HEK293 (cell line): ENCODE measurements at regions not wholly inside any gene's neighbourhood (a gene's known extent, or its start where the extent isn't known, plus 50 kb on each side); places are given as distances from the start of the nearest gene placed in this dataset.

Source experiments
- CTCF ChIA-PET: fragments of 350-600 bp; formaldehyde crosslinking; extraction: SDS; loops from one replicate; lab custom pipeline; 2021; ENCODE audit warnings: antibody characterized with exemption; lab: Yijun Ruan, JAX
- POLR2A ChIA-PET: fragments of 300-600 bp; formaldehyde crosslinking; extraction: SDS; loops from one replicate; lab custom pipeline; 2020; ENCODE audit warnings: antibody characterized with exemption, inconsistent platforms; lab: Yijun Ruan, JAX
- H3K27ac ChIP-seq: fragments of 200-500 bp; sonication (Bioruptor generic); 2 replicates; pipeline ENCODE4 v1.5.1; 2014; ENCODE audit warnings: low read depth, low read length, control low read depth, inconsistent platforms; ENCODE audit errors: extremely low read depth
- H3K36me3 ChIP-seq, 2 experiments: fragments of 200-500 bp in 1 of 2; sonication (Bioruptor generic) in 1 of 2; 1 replicate in 1 of 2; 2 replicates in 1 of 2; pipeline ENCODE4 v1.5.1; 2014 to 2017; ENCODE audit warnings: inconsistent platforms in 2 of 2, low read length in 2 of 2; ENCODE audit not compliant: control insufficient read depth in 2 of 2, insufficient read depth in 1 of 2
- H3K4me1 ChIP-seq: fragments of 200-500 bp; sonication (Bioruptor generic); 2 replicates; pipeline ENCODE4 v1.5.1; 2014; ENCODE audit warnings: mild to moderate bottlenecking, low read length, inconsistent platforms; ENCODE audit not compliant: control insufficient read depth, insufficient read depth
- H3K4me3 ChIP-seq: 2 replicates; pipeline ENCODE4 v1.5.1; 2011; ENCODE audit warnings: low read depth, mild to moderate bottlenecking, control low read depth, low read length, moderate library complexity
- H3K9me3 ChIP-seq: fragments of 200-500 bp; sonication (Bioruptor generic); 2 replicates; pipeline ENCODE4 v1.5.1; 2014; ENCODE audit warnings: low read depth, low read length, inconsistent platforms; ENCODE audit not compliant: control insufficient read depth, insufficient read depth
- KLF1 ChIP-seq: fragments of 450-650 bp; formaldehyde crosslinking; IDR thresholded peaks from 2 replicates; pipeline ENCODE4 v1.5.1; 2016; ENCODE audit warnings: missing biosample characterization, missing genetic modification characterization
- PRDM10 ChIP-seq: fragments of 450-650 bp; formaldehyde crosslinking; IDR thresholded peaks from 2 replicates; pipeline ENCODE4 v1.5.1; 2016; ENCODE audit warnings: missing biosample characterization, missing genetic modification characterization
- SP7 ChIP-seq: fragments of 450-650 bp; formaldehyde crosslinking; IDR thresholded peaks from 2 replicates; pipeline ENCODE4 v1.5.1; 2016; ENCODE audit warnings: missing biosample characterization, missing genetic modification characterization
- TCF7L2 ChIP-seq: IDR thresholded peaks from 2 replicates; pipeline ENCODE4 v1.6.1; 2011; ENCODE audit warnings: low read depth, mild to moderate bottlenecking, inconsistent platforms, low read length, moderate library complexity, borderline replicate concordance
- ZNF48 ChIP-seq: fragments of 450-650 bp; formaldehyde crosslinking; IDR thresholded peaks from 2 replicates; pipeline ENCODE4 v1.5.1; 2016; ENCODE audit warnings: missing biosample characterization, missing genetic modification characterization
- ZNF530 ChIP-seq: fragments of 450-650 bp; formaldehyde crosslinking; IDR thresholded peaks from 2 replicates; pipeline ENCODE4 v1.5.1; 2016; ENCODE audit warnings: low read depth, missing biosample characterization, missing genetic modification characterization
- ZNF585B ChIP-seq: fragments of 450-650 bp; formaldehyde crosslinking; IDR thresholded peaks from 2 replicates; pipeline ENCODE4 v1.5.1; 2016; ENCODE audit warnings: missing biosample characterization, missing genetic modification characterization
- ZNF600 ChIP-seq: fragments of 450-650 bp; formaldehyde crosslinking; IDR thresholded peaks from 2 replicates; pipeline ENCODE4 v1.5.1; 2016; ENCODE audit warnings: missing biosample characterization, missing genetic modification characterization
- ZNF654 ChIP-seq: fragments of 450-650 bp; formaldehyde crosslinking; IDR thresholded peaks from 2 replicates; pipeline ENCODE4 v1.5.1; 2016; ENCODE audit warnings: low read depth, missing biosample characterization, missing genetic modification characterization
- TF ChIP-seq, protein P1 (sequence below): fragments of 450-650 bp; formaldehyde crosslinking; IDR thresholded peaks from 2 replicates; pipeline ENCODE4 v1.5.0; 2017; ENCODE audit warnings: missing biosample characterization, missing genetic modification characterization, borderline replicate concordance
- TF ChIP-seq, protein P2 (sequence below): fragments of 450-650 bp; formaldehyde crosslinking; IDR thresholded peaks from 2 replicates; pipeline ENCODE4 v1.5.1; 2016; ENCODE audit warnings: missing biosample characterization, missing genetic modification characterization

DNA sequence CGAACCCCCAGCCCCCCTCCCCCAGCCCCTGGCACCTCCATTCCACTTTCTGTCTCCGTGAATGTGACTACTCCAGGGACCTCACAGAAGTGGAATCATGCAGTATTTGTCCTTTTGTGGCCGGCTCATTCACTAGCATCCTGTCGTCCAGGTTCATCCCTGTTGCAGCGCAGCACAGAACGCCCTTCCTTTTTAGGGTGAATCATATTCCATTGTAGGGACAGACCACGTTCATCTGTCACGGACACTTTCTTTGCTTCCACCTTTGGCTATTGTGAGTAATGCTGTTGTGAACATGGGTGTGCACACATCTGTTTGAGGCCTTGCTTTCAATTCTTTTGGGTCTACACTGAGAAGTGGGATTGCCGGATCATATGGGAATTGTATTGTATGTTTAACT lies 148.9 kb upstream of the IQSEC1 start (continued):
- TF ChIP-seq ZNF654 (tag by site-specific recombination) (no peak), ZNF530 (tag by site-specific recombination) (no peak), ZNF48 (tag by site-specific recombination) (no peak)
- TF ChIP-seq, protein P1, sequence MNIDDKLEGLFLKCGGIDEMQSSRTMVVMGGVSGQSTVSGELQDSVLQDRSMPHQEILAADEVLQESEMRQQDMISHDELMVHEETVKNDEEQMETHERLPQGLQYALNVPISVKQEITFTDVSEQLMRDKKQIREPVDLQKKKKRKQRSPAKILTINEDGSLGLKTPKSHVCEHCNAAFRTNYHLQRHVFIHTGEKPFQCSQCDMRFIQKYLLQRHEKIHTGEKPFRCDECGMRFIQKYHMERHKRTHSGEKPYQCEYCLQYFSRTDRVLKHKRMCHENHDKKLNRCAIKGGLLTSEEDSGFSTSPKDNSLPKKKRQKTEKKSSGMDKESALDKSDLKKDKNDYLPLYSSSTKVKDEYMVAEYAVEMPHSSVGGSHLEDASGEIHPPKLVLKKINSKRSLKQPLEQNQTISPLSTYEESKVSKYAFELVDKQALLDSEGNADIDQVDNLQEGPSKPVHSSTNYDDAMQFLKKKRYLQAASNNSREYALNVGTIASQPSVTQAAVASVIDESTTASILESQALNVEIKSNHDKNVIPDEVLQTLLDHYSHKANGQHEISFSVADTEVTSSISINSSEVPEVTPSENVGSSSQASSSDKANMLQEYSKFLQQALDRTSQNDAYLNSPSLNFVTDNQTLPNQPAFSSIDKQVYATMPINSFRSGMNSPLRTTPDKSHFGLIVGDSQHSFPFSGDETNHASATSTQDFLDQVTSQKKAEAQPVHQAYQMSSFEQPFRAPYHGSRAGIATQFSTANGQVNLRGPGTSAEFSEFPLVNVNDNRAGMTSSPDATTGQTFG (tag by site-specific recombination), result no peak
- TF ChIP-seq, protein P2, sequence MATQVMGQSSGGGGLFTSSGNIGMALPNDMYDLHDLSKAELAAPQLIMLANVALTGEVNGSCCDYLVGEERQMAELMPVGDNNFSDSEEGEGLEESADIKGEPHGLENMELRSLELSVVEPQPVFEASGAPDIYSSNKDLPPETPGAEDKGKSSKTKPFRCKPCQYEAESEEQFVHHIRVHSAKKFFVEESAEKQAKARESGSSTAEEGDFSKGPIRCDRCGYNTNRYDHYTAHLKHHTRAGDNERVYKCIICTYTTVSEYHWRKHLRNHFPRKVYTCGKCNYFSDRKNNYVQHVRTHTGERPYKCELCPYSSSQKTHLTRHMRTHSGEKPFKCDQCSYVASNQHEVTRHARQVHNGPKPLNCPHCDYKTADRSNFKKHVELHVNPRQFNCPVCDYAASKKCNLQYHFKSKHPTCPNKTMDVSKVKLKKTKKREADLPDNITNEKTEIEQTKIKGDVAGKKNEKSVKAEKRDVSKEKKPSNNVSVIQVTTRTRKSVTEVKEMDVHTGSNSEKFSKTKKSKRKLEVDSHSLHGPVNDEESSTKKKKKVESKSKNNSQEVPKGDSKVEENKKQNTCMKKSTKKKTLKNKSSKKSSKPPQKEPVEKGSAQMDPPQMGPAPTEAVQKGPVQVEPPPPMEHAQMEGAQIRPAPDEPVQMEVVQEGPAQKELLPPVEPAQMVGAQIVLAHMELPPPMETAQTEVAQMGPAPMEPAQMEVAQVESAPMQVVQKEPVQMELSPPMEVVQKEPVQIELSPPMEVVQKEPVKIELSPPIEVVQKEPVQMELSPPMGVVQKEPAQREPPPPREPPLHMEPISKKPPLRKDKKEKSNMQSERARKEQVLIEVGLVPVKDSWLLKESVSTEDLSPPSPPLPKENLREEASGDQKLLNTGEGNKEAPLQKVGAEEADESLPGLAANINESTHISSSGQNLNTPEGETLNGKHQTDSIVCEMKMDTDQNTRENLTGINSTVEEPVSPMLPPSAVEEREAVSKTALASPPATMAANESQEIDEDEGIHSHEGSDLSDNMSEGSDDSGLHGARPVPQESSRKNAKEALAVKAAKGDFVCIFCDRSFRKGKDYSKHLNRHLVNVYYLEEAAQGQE (tag by site-specific recombination), result no peak
- TF ChIP-seq, all 188 proteins: peak for 0

DNA sequence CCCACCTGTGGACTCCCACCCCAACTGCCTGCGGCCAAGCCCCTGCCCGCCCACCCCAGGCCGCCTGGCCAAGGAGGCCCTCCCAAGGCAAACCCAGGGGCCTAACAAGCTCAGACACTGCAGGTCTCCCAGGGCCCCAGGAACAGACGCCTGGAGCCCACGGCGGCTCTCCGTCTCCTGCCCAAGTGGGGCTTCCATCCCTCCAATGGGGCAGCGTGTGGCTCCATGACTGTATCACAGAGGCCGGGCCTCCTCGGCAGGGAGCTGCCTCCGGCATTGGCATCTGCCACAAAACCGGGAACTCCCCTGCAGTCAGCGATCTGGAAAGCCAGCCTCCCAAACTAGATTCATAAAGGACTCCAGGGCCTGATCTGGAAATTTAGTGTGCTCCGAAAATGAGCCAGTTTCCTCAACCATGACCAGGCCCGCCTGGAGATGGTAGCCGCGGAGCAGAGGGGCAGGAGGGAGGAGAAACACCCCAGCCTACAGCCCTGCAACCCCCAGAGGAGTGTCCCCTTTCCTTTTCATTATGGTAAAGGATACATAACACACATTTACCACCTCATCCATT lies 148.3 kb upstream of the IQSEC1 start:
- H3K27ac ChIP-seq, result no peak overlapping the region
- ChIA-PET CTCF (interaction anchor here (0.6 kb wide), 1 partner anchor 35 kb away, joined by 3 read pairs; no protein-coding TSS in a partner anchor), POLR2A (no interaction called here)
- no peaks in the 10 kb centered on the region for H3K36me3 ChIP-seq
- no peak overlapping the region for H3K4me3 ChIP-seq
- TF ChIP-seq SP7 (tag by site-specific recombination) (no peak), PRDM10 (no peak), ZNF585B (tag by site-specific recombination) (no peak), TCF7L2 (no peak), ZNF654 (tag by site-specific recombination) (no peak), ZNF600 (tag by site-specific recombination) (no peak)
- H3K4me1 ChIP-seq, result no peaks in the 10 kb centered on the region
- H3K9me3 ChIP-seq, result no peaks in the 10 kb centered on the region

DNA sequence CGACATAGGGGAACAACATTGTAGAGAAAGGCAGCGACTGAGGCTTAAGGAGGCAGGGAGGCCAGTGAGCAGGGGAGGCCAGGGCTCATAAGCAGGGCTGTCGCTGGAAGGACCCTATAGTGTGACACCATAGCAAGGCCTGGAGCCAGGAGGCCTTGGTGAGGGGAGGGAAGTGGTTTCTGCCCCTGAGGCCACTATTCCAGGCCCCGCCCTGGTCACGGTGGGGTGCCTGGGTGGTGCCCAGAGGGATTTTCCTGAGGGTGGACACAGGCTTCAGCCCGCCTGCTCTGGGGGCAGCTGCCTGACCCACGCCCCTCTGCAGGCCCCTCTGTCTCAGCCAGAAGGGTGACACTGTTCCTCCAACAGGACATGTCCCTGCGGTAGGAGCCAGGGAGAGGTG lies 147.8 kb upstream of the IQSEC1 start:
- POLR2A ChIA-PET, result no interaction called here

More for the DNA sequence above, 147.8 kb upstream of the IQSEC1 start:
- Histone ChIP-seq H3K4me3 (no peak overlapping the region), H3K4me1 (no peaks in the 10 kb centered on the region), H3K36me3 (no peaks in the 10 kb centered on the region), H3K27ac (no peak overlapping the region), H3K9me3 (no peaks in the 10 kb centered on the region)
- TF ChIP-seq KLF1 (tag by site-specific recombination) (0 out of 2 replicates have a peak, but pooled peaks have one; percentile 18), ZNF600 (tag by site-specific recombination) (no peak)
- CTCF ChIA-PET, result no interaction called here
